SU-DHL-6 (cell line): ENCODE measurements at regions not wholly inside any gene's neighbourhood (a gene's known extent, or its start where the extent isn't known, plus 50 kb on each side); places are given as distances from the start of the nearest gene placed in this dataset.

Experiments
- CTCF ChIP-seq: fragments of 200-600 bp; sonication (generic); IDR thresholded peaks from one replicate; pipeline ENCODE4 v1.5.1; 2017; ENCODE audit warnings: antibody characterized with exemption, mild to moderate bottlenecking, low read length, moderate library complexity; ENCODE audit not compliant: insufficient read depth, poor library complexity, severe bottlenecking
- EZH2phosphoT487 ChIP-seq: fragments of 200-600 bp; sonication (generic), shearing (Covaris generic); conservative IDR thresholded peaks from 2 replicates; pipeline ENCODE4 v1.6.1; 2018; ENCODE audit warnings: mild to moderate bottlenecking, antibody characterized with exemption, low read length, moderate library complexity, mixed read lengths

GRCh38 chr2:18792684-18793083 is 203.3 kb upstream of the NT5C1B start:
- TF ChIP-seq CTCF (no peak), EZH2phosphoT487 (no peak)
